ENCODE measurements at regions not wholly inside any gene's neighbourhood (a gene's known extent, or its start where the extent isn't known, plus 50 kb on each side); places are given as distances from the start of the nearest gene placed in this dataset.

DNA sequence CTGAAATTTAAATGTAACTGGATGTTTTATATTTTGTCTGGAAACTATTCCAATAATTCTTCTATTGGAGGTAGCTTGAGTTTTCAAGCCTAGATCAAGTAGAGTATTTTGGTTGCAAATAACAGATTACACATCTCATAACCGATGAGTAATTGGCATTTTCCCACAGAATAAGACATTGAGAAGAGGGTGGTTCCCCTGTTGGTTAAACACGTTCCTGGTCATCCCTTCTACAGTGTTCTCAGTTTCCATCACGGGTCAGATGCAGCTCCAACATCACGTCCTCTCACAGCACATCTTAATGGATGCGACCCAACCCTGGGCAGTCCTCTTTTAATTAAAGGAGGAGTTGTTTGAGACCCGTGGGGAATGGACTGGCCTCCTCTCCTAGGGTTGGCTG lies 149.0 kb upstream of the ZNF516 start:
- TF ChIP-seq, protein P1, sequence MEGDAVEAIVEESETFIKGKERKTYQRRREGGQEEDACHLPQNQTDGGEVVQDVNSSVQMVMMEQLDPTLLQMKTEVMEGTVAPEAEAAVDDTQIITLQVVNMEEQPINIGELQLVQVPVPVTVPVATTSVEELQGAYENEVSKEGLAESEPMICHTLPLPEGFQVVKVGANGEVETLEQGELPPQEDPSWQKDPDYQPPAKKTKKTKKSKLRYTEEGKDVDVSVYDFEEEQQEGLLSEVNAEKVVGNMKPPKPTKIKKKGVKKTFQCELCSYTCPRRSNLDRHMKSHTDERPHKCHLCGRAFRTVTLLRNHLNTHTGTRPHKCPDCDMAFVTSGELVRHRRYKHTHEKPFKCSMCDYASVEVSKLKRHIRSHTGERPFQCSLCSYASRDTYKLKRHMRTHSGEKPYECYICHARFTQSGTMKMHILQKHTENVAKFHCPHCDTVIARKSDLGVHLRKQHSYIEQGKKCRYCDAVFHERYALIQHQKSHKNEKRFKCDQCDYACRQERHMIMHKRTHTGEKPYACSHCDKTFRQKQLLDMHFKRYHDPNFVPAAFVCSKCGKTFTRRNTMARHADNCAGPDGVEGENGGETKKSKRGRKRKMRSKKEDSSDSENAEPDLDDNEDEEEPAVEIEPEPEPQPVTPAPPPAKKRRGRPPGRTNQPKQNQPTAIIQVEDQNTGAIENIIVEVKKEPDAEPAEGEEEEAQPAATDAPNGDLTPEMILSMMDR (conservative IDR thresholded peaks at IDR 0.05; ENCODE audit: low read length): no peak
- no peak for TF ChIP-seq EZH2phosphoT487 (IDR thresholded peaks at IDR 0.05; ENCODE audit: borderline replicate concordance, low read depth, low read length)

Data from OCI-LY7 (cell line).